Naive thymus-derived CD8-positive, alpha-beta T cell (primary cell): ENCODE measurements at regions not wholly inside any gene's neighbourhood (a gene's known extent, or its start where the extent isn't known, plus 50 kb on each side); places are given as distances from the start of the nearest gene placed in this dataset.

Experiments used
- ATAC-seq, 2 donors: fragments of 150-1000 bp; cut with Tn5 transposase in 1 of 2; sonication (Bioruptor Pico), chemical (Tn5 transposase) in 1 of 2; 1 replicate in 1 of 2; 2 replicates in 1 of 2; pipeline ENCODE4 v1.10.0; 2021; ENCODE audit warnings: mild to moderate bottlenecking in 2 of 2, moderate library complexity in 2 of 2
- POLR2A ChIA-PET: fragments of 350-600 bp; sonication (Branson Sonifier 250); formaldehyde crosslinking; loops from one replicate; lab custom pipeline; 2021; ENCODE audit warnings: antibody characterized with exemption; lab: Charles Lee
- DNase-seq, 10 donors: peaks; one replicate each; pipeline versions ENCODE4 v3.0.0 to v3.0.0-alpha.2; 2020 to 2022
- H3K27ac Mint-ChIP-seq, 10 donors: one replicate each; pipeline ENCODE4 v1.8.0; 2020 to 2022; ENCODE audit warnings: mild to moderate bottlenecking in 10 of 10, mixed read lengths in 10 of 10, moderate library complexity in 4 of 10, inconsistent platforms in 1 of 10
- H3K27me3 Mint-ChIP-seq, 5 donors: one replicate each; pipeline ENCODE4 v1.8.0; 2021 to 2022; ENCODE audit warnings: mixed read lengths in 5 of 5
- H3K36me3 Mint-ChIP-seq, 3 donors: one replicate each; pipeline ENCODE4 v1.8.0; 2020 to 2022; ENCODE audit warnings: mixed read lengths in 3 of 3, mild to moderate bottlenecking in 2 of 3, inconsistent platforms in 1 of 3
- H3K4me1 Mint-ChIP-seq, 4 donors: one replicate each; pipeline ENCODE4 v1.8.0; 2021 to 2022; ENCODE audit warnings: mixed read lengths in 4 of 4
- H3K4me3 Mint-ChIP-seq, 10 donors: one replicate each; pipeline ENCODE4 v1.8.0; 2020 to 2022; ENCODE audit warnings: mild to moderate bottlenecking in 10 of 10, mixed read lengths in 10 of 10, moderate library complexity in 6 of 10, inconsistent platforms in 1 of 10
- H3K9me3 Mint-ChIP-seq, 9 donors: one replicate each; pipeline ENCODE4 v1.8.0; 2020 to 2022; ENCODE audit warnings: mixed read lengths in 9 of 9, mild to moderate bottlenecking in 3 of 9, inconsistent platforms in 1 of 9, moderate library complexity in 1 of 9

GRCh38 chr4:124343661-124344171 is 368.8 kb downstream of the ANKRD50 start:
- ATAC-seq (no peak), DNase-seq (no peak)
- H3K4me3 Mint-ChIP-seq, result no peak overlapping the region
- H3K27ac Mint-ChIP-seq, result no peak overlapping the region
- H3K27me3 Mint-ChIP-seq, result peaks cover 2 to 21% (median 10%) of the 10 kb centered on the region in 5 donors
- H3K4me1 Mint-ChIP-seq, result no peaks in the 10 kb centered on the region
- POLR2A ChIA-PET, result no interaction called here
- H3K9me3 Mint-ChIP-seq, result peaks cover 0 to 2% (median 0%) of the 10 kb centered on the region in 9 donors
- no peaks in the 10 kb centered on the region for H3K36me3 Mint-ChIP-seq

GRCh38 chr4:124372916-124373315 is 339.6 kb downstream of the ANKRD50 start:
- ATAC-seq (no peak), DNase-seq (no peak)
- Mint-ChIP-seq H3K36me3 (no peaks in the 10 kb centered on the region), H3K27me3 (no peaks in the 10 kb centered on the region), H3K9me3 (peaks cover 4 to 41% (median 13%) of the 10 kb centered on the region in 9 donors), H3K4me3 (no peak overlapping the region), H3K27ac (no peak overlapping the region), H3K4me1 (no peaks in the 10 kb centered on the region)
- POLR2A ChIA-PET, result no interaction called here

- DNase-seq (no peak), ATAC-seq (no peak)
- Mint-ChIP-seq H3K4me3 (no peak overlapping the region), H3K27ac (no peak overlapping the region), H3K9me3 (peaks cover 0 to 9% (median 0%) of the 10 kb centered on the region in 9 donors), H3K27me3 (no peaks in the 10 kb centered on the region), H3K36me3 (no peaks in the 10 kb centered on the region), H3K4me1 (no peaks in the 10 kb centered on the region)
- POLR2A ChIA-PET, result no interaction called here
Measured at GRCh38 chr4:124386163-124386562, 326.4 kb downstream of the ANKRD50 start.

- Mint-ChIP-seq H3K9me3 (peaks cover 0 to 6% (median 0%) of the 10 kb centered on the region in 9 donors), H3K27ac (no peak overlapping the region)
Measured at GRCh38 chr4:124386648-124387047, 325.9 kb downstream of the ANKRD50 start.

GRCh38 chr4:124389591-124389990 is 322.9 kb downstream of the ANKRD50 start:
- POLR2A ChIA-PET, result no interaction called here
- H3K27ac Mint-ChIP-seq, result no peak overlapping the region
- no peak overlapping the region for H3K4me3 Mint-ChIP-seq

More at GRCh38 chr4:124386648-124387047, 325.9 kb downstream of the ANKRD50 start:
- Mint-ChIP-seq H3K4me1 (no peaks in the 10 kb centered on the region), H3K27me3 (no peaks in the 10 kb centered on the region), H3K36me3 (no peaks in the 10 kb centered on the region), H3K4me3 (no peak overlapping the region)
- POLR2A ChIA-PET, result no interaction called here
- DNase-seq, result no peak
- no peak for ATAC-seq

GRCh38 chr4:124390861-124391260 is 321.7 kb downstream of the ANKRD50 start:
- DNase-seq (no peak), ATAC-seq (no peak)
- H3K36me3 Mint-ChIP-seq, result no peaks in the 10 kb centered on the region
- H3K4me3 Mint-ChIP-seq, result no peak overlapping the region
- H3K9me3 Mint-ChIP-seq, result peaks cover 0 to 9% (median 0%) of the 10 kb centered on the region in 9 donors
- H3K4me1 Mint-ChIP-seq, result no peaks in the 10 kb centered on the region
- no peak overlapping the region for H3K27ac Mint-ChIP-seq
- POLR2A ChIA-PET, result no interaction called here
- no peaks in the 10 kb centered on the region for H3K27me3 Mint-ChIP-seq

More at GRCh38 chr4:124389591-124389990, 322.9 kb downstream of the ANKRD50 start:
- ATAC-seq (no peak), DNase-seq (no peak)
- Mint-ChIP-seq H3K9me3 (peaks cover 0 to 6% (median 0%) of the 10 kb centered on the region in 9 donors), H3K36me3 (no peaks in the 10 kb centered on the region), H3K27me3 (no peaks in the 10 kb centered on the region), H3K4me1 (no peaks in the 10 kb centered on the region)

GRCh38 chr4:124396333-124396732 is 316.2 kb downstream of the ANKRD50 start:
- peaks cover 0 to 9% (median 0%) of the 10 kb centered on the region in 9 donors for H3K9me3 Mint-ChIP-seq
- POLR2A ChIA-PET, result no interaction called here
- no peak overlapping the region for H3K27ac Mint-ChIP-seq
- H3K4me3 Mint-ChIP-seq, result no peak overlapping the region
- H3K27me3 Mint-ChIP-seq, result no peaks in the 10 kb centered on the region
- no peak for DNase-seq
- no peaks in the 10 kb centered on the region for H3K36me3 Mint-ChIP-seq
- H3K4me1 Mint-ChIP-seq, result no peaks in the 10 kb centered on the region
- ATAC-seq, result no peak

- no peaks in the 10 kb centered on the region for H3K36me3 Mint-ChIP-seq
- H3K9me3 Mint-ChIP-seq, result peaks cover 0 to 10% (median 0%) of the 10 kb centered on the region in 9 donors
- no peak overlapping the region for H3K27ac Mint-ChIP-seq
- no peak for DNase-seq
- POLR2A ChIA-PET, result no interaction called here
- ATAC-seq, result no peak
- no peaks in the 10 kb centered on the region for H3K27me3 Mint-ChIP-seq
- peaks cover 0 to 2% (median 0%) of the 10 kb centered on the region in 4 donors for H3K4me1 Mint-ChIP-seq
- no peak overlapping the region for H3K4me3 Mint-ChIP-seq
Measured at GRCh38 chr4:124401606-124402005, 310.9 kb downstream of the ANKRD50 start.

GRCh38 chr4:124409044-124409443 is 303.5 kb downstream of the ANKRD50 start:
- H3K27me3 Mint-ChIP-seq, result no peaks in the 10 kb centered on the region
- no peak for ATAC-seq
- no peak overlapping the region for H3K27ac Mint-ChIP-seq
- no peak for DNase-seq
- H3K4me1 Mint-ChIP-seq, result no peaks in the 10 kb centered on the region
- peaks cover 0 to 22% (median 0%) of the 10 kb centered on the region in 9 donors for H3K9me3 Mint-ChIP-seq
- no peaks in the 10 kb centered on the region for H3K36me3 Mint-ChIP-seq
- H3K4me3 Mint-ChIP-seq, result no peak overlapping the region
- POLR2A ChIA-PET, result no interaction called here

- ATAC-seq (no peak), DNase-seq (no peak)
- H3K4me3 Mint-ChIP-seq, result no peak overlapping the region
- no peaks in the 10 kb centered on the region for H3K4me1 Mint-ChIP-seq
- peaks cover 0 to 2% (median 0%) of the 10 kb centered on the region in 5 donors for H3K27me3 Mint-ChIP-seq
- H3K9me3 Mint-ChIP-seq, result peaks cover 0 to 15% (median 0%) of the 10 kb centered on the region in 9 donors
- POLR2A ChIA-PET, result no interaction called here
- no peaks in the 10 kb centered on the region for H3K36me3 Mint-ChIP-seq
- H3K27ac Mint-ChIP-seq, result no peak overlapping the region
Measured at GRCh38 chr4:124414276-124415040, 298.1 kb downstream of the ANKRD50 start.

GRCh38 chr4:124415146-124415545 is 297.4 kb downstream of the ANKRD50 start:
- no peak overlapping the region for H3K4me3 Mint-ChIP-seq
- no peaks in the 10 kb centered on the region for H3K4me1 Mint-ChIP-seq
- no peak for DNase-seq
- no peak overlapping the region for H3K27ac Mint-ChIP-seq
- peaks cover 0 to 2% (median 0%) of the 10 kb centered on the region in 5 donors for H3K27me3 Mint-ChIP-seq
- ATAC-seq, result no peak
- POLR2A ChIA-PET, result no interaction called here
- H3K36me3 Mint-ChIP-seq, result no peaks in the 10 kb centered on the region
- H3K9me3 Mint-ChIP-seq, result peaks cover 0 to 15% (median 0%) of the 10 kb centered on the region in 9 donors

GRCh38 chr4:124417371-124417770 is 295.2 kb downstream of the ANKRD50 start:
- DNase-seq (no peak), ATAC-seq (no peak)
- POLR2A ChIA-PET, result no interaction called here
- Mint-ChIP-seq H3K4me3 (no peak overlapping the region), H3K4me1 (no peaks in the 10 kb centered on the region), H3K36me3 (no peaks in the 10 kb centered on the region), H3K9me3 (peaks cover 0 to 9% (median 0%) of the 10 kb centered on the region in 9 donors), H3K27ac (no peak overlapping the region), H3K27me3 (peaks cover 0 to 2% (median 0%) of the 10 kb centered on the region in 5 donors)

- peaks cover 0 to 9% (median 0%) of the 10 kb centered on the region in 9 donors for H3K9me3 Mint-ChIP-seq
- ATAC-seq (no peak), DNase-seq (no peak)
- no peaks in the 10 kb centered on the region for H3K4me1 Mint-ChIP-seq
- H3K4me3 Mint-ChIP-seq, result no peak overlapping the region
- H3K27me3 Mint-ChIP-seq, result peaks cover 0 to 2% (median 0%) of the 10 kb centered on the region in 5 donors
- no peak overlapping the region for H3K27ac Mint-ChIP-seq
- no peaks in the 10 kb centered on the region for H3K36me3 Mint-ChIP-seq
- POLR2A ChIA-PET, result no interaction called here
Measured at GRCh38 chr4:124420166-124420695, 292.3 kb downstream of the ANKRD50 start.
